Left lobe of liver (tissue), 2 donors: ENCODE measurements at regions not wholly inside any gene's neighbourhood (a gene's known extent, or its start where the extent isn't known, plus 50 kb on each side); places are given as distances from the start of the nearest gene placed in this dataset.
"Not testable (repeated sequence)": the region's sequence is repeated elsewhere in the genome, so short reads cannot be mapped to it uniquely, and the experiment has no call there.

ENCODE experiments used
- ATAC-seq: fragments of 200-7000 bp; cut with Tn5 transposase; one replicate; pipeline ENCODE4 v1.9.1; 2020; ENCODE audit warnings: mild to moderate bottlenecking, moderate library complexity
- DNase-seq: peaks from one replicate; pipeline ENCODE4 v3.0.0-alpha.2; 2020; ENCODE audit warnings: low spot score
- donor health status: DM: no; HTN: no; CAD: no; lungs with moderate emphysema.
- donor health status: DM: no; HTN: yes; CAD: no.

GRCh38 chr5:6112538-6112937 is 265.8 kb downstream of the MED10 start:
- ATAC-seq (no peak), DNase-seq (no peak)

GRCh38 chr5:6112125-6112524 is 266.2 kb downstream of the MED10 start:
- no peak for ATAC-seq
- DNase-seq, result no peak

- ATAC-seq, result no peak
Observed at GRCh38 chr5:6111131-6111530, 267.2 kb downstream of the MED10 start.

GRCh38 chr5:6110441-6111005 is 267.8 kb downstream of the MED10 start:
- no peak for ATAC-seq
- DNase-seq, result no peak

More at GRCh38 chr5:6111131-6111530, 267.2 kb downstream of the MED10 start:
- DNase-seq, result no peak

- DNase-seq (no peak), ATAC-seq (no peak)
Observed at GRCh38 chr5:6108981-6109825, 269.1 kb downstream of the MED10 start.

- DNase-seq (no peak), ATAC-seq (no peak)
Observed at GRCh38 chr5:6108540-6108848, 269.9 kb downstream of the MED10 start.

- no peak for DNase-seq
- no peak for ATAC-seq
Observed at GRCh38 chr5:6107675-6108539, 270.4 kb downstream of the MED10 start.

- ATAC-seq, result no peak
Observed at GRCh38 chr5:6106756-6107155, 271.6 kb downstream of the MED10 start.

GRCh38 chr5:6105320-6105719 is 273.0 kb downstream of the MED10 start:
- DNase-seq, result no peak
- ATAC-seq, result no peak

More at GRCh38 chr5:6106756-6107155, 271.6 kb downstream of the MED10 start:
- DNase-seq, result no peak

- ATAC-seq, result no peak
- DNase-seq, result no peak
Observed at GRCh38 chr5:6096101-6096500, 282.2 kb downstream of the MED10 start.

- not testable (repeated sequence) for ATAC-seq, DNase-seq
Observed at GRCh38 chr5:6094180-6094579, 284.2 kb downstream of the MED10 start.

- DNase-seq (no peak), ATAC-seq (no peak)
Observed at GRCh38 chr5:6090838-6091237, 287.5 kb downstream of the MED10 start.

- no peak for ATAC-seq
- DNase-seq, result no peak
Observed at GRCh38 chr5:6090079-6090654, 288.2 kb downstream of the MED10 start.

- DNase-seq (no peak), ATAC-seq (no peak)
Observed at GRCh38 chr5:6088706-6089105, 289.6 kb downstream of the MED10 start.

- ATAC-seq (no peak), DNase-seq (no peak)
Observed at GRCh38 chr5:6087576-6087975, 290.8 kb downstream of the MED10 start.

- no peak for DNase-seq
- no peak for ATAC-seq
Observed at GRCh38 chr5:6086871-6087270, 291.5 kb downstream of the MED10 start.

GRCh38 chr5:6085341-6085860 is 292.9 kb downstream of the MED10 start:
- ATAC-seq (no peak), DNase-seq (no peak)

- ATAC-seq (no peak), DNase-seq (no peak)
Observed at GRCh38 chr5:6084836-6085235, 293.5 kb downstream of the MED10 start.

GRCh38 chr5:6084376-6084775 is 294.0 kb downstream of the MED10 start:
- ATAC-seq, result no peak
- no peak for DNase-seq

- DNase-seq (no peak), ATAC-seq (no peak)
Observed at GRCh38 chr5:6083311-6083978, 294.9 kb downstream of the MED10 start.

GRCh38 chr5:6082685-6083084 is 295.7 kb downstream of the MED10 start:
- no peak for ATAC-seq
- DNase-seq, result no peak
